ENCODE measurements at regions not wholly inside any gene's neighbourhood (a gene's known extent, or its start where the extent isn't known, plus 50 kb on each side); places are given as distances from the start of the nearest gene placed in this dataset.

- FAIRE-seq, result no peak
Measured at GRCh38 chr10:10911471-10911921, 106.2 kb upstream of the CELF2 start.

GRCh38 chr10:10914144-10914543 lies 103.5 kb upstream of the CELF2 start:
- no peak for FAIRE-seq

DNA sequence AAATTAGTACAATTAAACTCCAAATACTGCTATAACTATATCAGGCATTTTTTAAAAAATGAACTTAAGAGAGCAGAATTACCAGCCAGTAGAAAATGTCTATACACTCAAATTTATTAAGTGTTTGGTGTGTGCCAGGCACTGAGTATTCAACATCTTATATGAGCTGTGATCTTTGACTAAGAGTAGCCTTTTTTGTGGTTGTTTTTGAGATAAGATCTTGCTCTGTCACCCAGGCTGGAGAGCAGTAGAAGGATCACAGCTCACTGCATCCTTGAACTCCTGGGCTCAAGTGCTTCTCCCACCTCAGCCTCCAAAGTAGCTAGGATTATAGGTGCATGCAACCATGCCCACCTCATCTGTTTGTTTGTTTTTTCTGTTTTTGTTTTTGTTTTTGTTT lies 102.5 kb upstream of the CELF2 start:
- FAIRE-seq, result no peak

DNA sequence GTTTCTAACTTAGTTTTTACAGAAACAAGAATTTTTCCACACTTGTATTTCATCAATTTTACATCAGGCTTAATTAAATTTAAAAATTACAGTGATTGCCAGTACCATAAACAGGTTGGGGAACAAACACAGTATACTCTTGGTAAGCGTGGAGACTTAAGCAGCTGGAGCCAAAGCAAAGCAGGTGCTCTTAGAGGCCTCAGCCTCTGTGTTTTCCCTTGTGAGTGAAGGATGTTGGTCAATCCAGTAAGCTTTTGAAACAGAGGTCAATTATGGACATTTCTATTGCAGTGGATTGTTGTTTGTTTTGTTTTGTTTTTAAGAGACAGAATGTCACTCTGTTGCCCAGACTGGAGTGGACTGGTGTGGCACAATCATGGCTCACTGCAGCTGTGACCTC lies 100.6 kb upstream of the CELF2 start:
- FAIRE-seq, result no peak

GRCh38 chr10:10919976-10920375 lies 97.7 kb upstream of the CELF2 start:
- FAIRE-seq, result no peak

DNA sequence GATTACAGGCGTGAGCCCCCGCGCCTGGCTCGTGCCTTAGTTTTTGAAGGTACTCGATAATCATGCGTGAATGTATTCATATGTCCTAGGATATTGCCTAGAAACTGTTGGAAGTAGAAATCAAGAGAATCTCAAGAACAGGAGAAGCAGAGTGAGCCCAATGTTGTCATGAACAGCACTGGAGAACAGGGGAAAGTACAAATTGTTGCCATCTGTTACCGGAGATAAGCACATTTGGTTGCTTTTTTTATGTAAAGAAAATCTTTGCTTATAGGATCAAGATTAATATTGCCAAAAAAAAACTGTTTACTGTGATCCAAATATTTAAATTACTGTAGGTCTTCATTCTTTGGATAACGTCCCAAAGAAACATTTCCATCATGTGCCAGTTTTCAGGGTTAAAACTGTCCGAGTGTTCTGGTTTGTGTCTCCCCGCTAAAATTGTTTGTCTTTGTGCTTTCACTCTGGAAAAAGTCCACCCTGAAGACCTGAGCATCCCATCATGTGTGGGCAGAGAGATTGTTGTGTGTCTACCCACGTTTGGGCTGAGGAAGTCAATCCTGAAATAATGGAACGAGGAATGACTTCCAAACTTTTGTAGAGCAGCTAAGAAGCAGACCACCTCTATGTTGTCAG lies 95.7 kb upstream of the CELF2 start:
- FAIRE-seq, result no peak

- FAIRE-seq, result no peak
Measured at GRCh38 chr10:10923029-10923651, 94.5 kb upstream of the CELF2 start.

DNA sequence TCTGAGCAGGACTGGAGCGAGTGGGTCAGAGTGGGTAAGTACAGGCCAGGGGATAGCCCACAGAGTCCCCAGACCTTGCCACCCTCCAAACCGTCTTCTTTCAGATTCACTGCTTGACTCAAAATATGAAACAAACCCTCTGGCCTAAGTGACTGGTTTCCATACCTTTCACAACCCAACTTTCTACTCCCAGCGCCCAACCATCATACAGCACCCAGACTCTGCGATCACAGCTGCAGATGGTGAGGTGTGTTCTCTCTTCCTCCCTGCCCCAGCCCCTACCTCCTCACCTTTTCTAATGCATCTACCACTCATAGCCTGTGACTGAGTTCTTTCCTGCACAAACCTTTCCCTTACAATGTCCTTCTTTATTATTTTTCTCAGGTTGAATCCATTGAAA lies 92.0 kb upstream of the CELF2 start:
- no peak for FAIRE-seq

- FAIRE-seq, result no peak
Measured at GRCh38 chr10:10927608-10928007, 90.1 kb upstream of the CELF2 start.

DNA sequence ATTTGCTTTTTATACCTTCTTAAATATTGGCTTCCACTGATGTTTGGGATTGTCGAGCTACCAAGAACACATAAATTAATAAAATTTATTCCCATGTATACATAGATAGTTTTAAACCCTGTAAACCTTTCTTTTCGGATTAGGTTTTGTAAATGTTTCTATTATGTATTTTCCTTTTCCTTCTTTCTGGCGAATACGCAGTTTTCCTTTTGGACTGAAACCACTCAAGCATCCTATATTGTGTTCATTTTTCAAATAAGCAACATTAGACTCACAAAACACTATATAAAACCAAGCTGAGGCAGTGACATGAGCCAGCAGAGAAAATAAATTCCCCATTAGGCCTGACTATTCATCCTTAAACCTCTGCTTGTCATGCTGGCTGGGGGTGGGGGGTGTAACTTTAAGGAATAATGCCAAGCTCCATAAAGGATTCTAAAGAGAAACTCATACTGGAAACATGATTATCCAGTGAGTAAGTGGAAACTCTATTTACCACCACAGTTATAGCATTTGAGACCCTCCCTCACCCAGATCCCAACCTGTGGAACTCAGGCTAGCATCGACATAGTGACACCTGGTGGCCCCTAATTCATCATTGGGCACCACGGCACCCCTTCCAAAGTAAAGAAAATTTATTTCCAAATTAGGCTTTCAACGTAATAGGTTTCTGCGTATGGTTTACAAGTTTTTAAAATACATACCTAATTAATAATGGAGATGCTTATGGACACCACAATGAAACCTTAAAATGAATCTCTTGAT lies 86.5 kb upstream of the CELF2 start:
- no peak for FAIRE-seq

DNA sequence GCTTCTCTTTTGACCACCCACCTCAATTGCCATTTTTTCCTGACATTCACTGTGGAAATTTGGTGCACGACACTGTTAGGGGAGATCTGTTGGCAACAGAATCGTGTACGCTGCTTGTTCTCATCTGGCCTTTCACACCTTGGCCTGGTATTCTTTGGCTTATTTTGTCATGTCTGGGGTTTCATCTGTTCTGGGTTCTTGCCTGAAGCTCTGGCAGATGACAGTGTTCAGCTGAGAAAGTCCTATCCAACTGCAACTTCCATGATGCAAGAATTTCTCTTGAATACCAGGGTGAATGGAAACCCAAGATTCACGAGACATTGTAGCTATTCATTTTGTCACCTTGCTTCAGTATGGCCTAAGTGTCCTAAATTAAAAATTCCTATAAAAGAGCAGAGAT lies 82.6 kb upstream of the CELF2 start:
- FAIRE-seq, result no peak

DNA sequence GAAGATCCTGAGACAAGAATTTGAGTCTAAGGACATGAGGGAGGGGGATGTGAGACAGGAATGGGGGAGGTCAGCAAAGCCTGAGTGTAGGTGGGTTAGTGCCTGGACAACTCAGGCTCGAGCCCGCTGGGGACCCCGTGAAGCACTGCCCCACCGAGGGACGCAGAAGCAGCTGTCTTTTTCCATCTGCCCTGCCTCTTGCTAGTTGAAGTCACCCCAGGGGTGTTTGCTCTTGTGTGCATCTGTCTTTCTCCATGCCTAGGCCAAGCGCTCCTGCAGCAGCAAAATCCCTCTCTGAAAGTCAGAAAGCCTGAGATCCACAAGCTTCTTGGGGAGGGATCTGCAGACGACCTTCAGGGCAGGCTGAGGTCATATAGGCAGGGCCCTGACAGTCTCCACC lies 79.0 kb upstream of the CELF2 start:
- no peak for FAIRE-seq

- FAIRE-seq, result no peak
Measured at GRCh38 chr10:10941127-10941730, 76.4 kb upstream of the CELF2 start.

DNA sequence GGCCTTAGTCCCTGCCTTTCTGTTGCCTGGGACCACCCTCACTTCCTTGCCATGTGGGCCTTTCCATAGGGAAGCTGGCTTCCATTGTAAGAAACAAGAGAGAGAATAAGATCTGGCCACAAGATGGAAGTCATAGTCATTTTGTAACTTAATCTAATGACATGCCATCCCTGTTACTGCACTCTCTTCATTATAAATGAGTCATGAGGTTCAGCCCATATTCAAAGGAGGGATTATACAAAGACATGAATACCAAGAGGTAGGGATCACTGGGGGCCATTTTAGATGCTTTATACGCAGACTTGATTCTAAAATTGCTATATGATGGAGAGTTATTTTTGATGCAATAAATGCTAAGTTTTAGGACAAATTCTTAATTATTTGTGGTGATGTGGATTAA lies 75.2 kb upstream of the CELF2 start:
- no peak for FAIRE-seq

DNA sequence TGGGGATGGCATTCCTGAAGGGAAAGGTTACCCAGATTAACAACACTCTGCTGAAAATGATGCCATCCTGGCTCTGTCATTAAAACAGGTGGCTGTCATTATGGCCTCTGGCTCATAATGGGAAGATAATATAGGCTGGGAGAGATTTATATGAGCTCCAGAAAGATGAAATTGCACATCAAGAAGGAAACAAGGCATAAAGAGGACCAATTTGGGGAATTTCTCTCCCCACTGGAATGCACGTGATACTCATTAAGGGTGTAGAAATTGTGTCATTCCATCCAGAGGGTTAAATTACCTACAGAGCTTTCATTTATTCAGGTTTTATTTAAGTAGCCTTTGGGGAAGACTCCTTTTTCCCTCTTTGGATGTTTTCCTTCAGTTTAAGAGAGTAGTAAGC lies 71.6 kb upstream of the CELF2 start:
- FAIRE-seq, result no peak

GRCh38 chr10:10946801-10947200 lies 70.9 kb upstream of the CELF2 start:
- FAIRE-seq, result no peak

GRCh38 chr10:10951675-10952074 lies 66.0 kb upstream of the CELF2 start:
- FAIRE-seq, result no peak

GRCh38 chr10:10952800-10953199 lies 64.9 kb upstream of the CELF2 start:
- FAIRE-seq, result no peak

GRCh38 chr10:10956681-10957542 lies 60.8 kb upstream of the CELF2 start:
- no peak for FAIRE-seq

GRCh38 chr10:10958041-10958440 lies 59.6 kb upstream of the CELF2 start:
- FAIRE-seq, result no peak

- FAIRE-seq, result no peak
Measured at GRCh38 chr10:10959666-10960065, 58.0 kb upstream of the CELF2 start.

DNA sequence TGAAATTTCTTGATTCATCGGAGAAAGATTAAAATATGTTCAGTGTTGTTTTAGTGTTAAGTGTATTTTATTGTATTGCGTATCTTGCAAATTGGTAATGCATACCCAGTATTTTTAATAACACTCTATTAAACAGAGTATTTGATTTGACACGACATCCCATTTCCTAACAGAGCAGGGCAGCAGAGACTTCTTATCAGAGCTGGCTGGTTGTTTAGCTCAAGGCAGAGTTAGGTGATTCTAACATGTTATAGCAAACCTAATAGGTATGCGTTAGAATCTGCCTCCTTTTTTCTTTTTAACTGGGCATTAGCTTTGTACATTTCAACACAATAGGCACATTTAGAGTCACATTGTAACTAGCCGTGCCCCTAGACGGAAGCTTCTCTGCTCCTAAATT lies 57.1 kb upstream of the CELF2 start:
- FAIRE-seq, result no peak

DNA sequence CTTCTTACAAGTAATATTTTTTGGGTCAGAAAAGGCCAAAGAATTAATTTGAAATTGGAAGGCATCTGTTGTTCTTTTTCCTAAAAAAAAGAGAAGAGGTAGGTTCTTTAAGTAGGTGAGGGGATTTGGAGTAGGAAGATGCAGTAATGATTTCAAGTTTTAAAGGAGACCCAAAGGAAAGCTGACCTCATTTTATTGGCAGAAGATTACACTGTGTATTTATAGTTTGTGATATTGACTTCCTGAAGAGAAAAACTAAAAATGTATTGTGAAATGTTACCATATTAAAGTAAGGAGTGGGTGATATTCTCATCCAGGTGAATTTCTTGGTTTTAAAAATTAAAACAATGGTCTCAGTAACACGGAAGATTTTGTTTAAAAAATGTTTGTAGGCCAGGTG lies 56.6 kb upstream of the CELF2 start:
- no peak for FAIRE-seq
